ENCODE measurements at regions not wholly inside any gene's neighbourhood (a gene's known extent, or its start where the extent isn't known, plus 50 kb on each side); places are given as distances from the start of the nearest gene placed in this dataset.
A peak's percentile ranks its signal among the peaks of the same experiment; 100 is the strongest.
"Not testable (repeated sequence)": the region's sequence is repeated elsewhere in the genome, so short reads cannot be mapped to it uniquely, and the experiment has no call there.

- not testable (repeated sequence) for DNase-seq
Measured at GRCh38 chr4:43672265-43672885, 776.2 kb downstream of the KCTD8 start.

GRCh38 chr4:43680421-43680820, 768.2 kb downstream of the KCTD8 start:
- no peak for DNase-seq

- no peak for DNase-seq
Measured at GRCh38 chr4:43682551-43682950, 766.1 kb downstream of the KCTD8 start.

- no peak for DNase-seq
Measured at GRCh38 chr4:43690116-43690515, 758.5 kb downstream of the KCTD8 start.

GRCh38 chr4:43693876-43694275, 754.7 kb downstream of the KCTD8 start:
- DNase-seq = no peak

- no peak for DNase-seq
Measured at GRCh38 chr4:43709443-43709842, 739.2 kb downstream of the KCTD8 start.

GRCh38 chr4:43716721-43717395, 731.8 kb downstream of the KCTD8 start:
- peak in 1 of 2 experiments; percentile 51 for DNase-seq

GRCh38 chr4:43718369-43718768, 730.2 kb downstream of the KCTD8 start:
- no peak for DNase-seq

GRCh38 chr4:43732829-43733426, 715.7 kb downstream of the KCTD8 start:
- DNase-seq = no peak

- no peak for DNase-seq
Measured at GRCh38 chr4:43742083-43742482, 706.5 kb downstream of the KCTD8 start.

- DNase-seq = peak; percentile 18 to 21
Measured at GRCh38 chr4:43754566-43754965, 694.0 kb downstream of the KCTD8 start.

GRCh38 chr4:43757147-43757546, 691.5 kb downstream of the KCTD8 start:
- peak; percentile 42 to 89 for DNase-seq

- DNase-seq = no peak
Measured at GRCh38 chr4:43758836-43759235, 689.8 kb downstream of the KCTD8 start.

GRCh38 chr4:43763029-43763610, 685.5 kb downstream of the KCTD8 start:
- DNase-seq = peak; percentile 31 to 91

GRCh38 chr4:43765514-43765913, 683.1 kb downstream of the KCTD8 start:
- DNase-seq = peak in 1 of 2 experiments; percentile 41

- no peak for DNase-seq
Measured at GRCh38 chr4:43766648-43767047, 682.0 kb downstream of the KCTD8 start.

GRCh38 chr4:43776371-43776770, 672.2 kb downstream of the KCTD8 start:
- no peak for DNase-seq

- DNase-seq = no peak
Measured at GRCh38 chr4:43778187-43778915, 670.3 kb downstream of the KCTD8 start.

GRCh38 chr4:43781125-43781524, 667.5 kb downstream of the KCTD8 start:
- no peak for DNase-seq

- DNase-seq = no peak
Measured at GRCh38 chr4:43782391-43782790, 666.2 kb downstream of the KCTD8 start.

GRCh38 chr4:43816116-43816515, 632.5 kb downstream of the KCTD8 start:
- DNase-seq = no peak

- no peak for DNase-seq
Measured at GRCh38 chr4:43822621-43823020, 626.0 kb downstream of the KCTD8 start.

GRCh38 chr4:43835869-43836268, 612.7 kb downstream of the KCTD8 start:
- DNase-seq = no peak

Measured in cerebellar nuclear complex (tissue), 1 donor.